Suprapubic skin (tissue), 3 donors: ENCODE measurements at regions not wholly inside any gene's neighbourhood (a gene's known extent, or its start where the extent isn't known, plus 50 kb on each side); places are given as distances from the start of the nearest gene placed in this dataset.
"Not testable (repeated sequence)": the region's sequence is repeated elsewhere in the genome, so short reads cannot be mapped to it uniquely, and the experiment has no call there.

Source experiments
- POLR2A ChIP-seq, 2 donors: fragments of 450-650 bp; IDR thresholded peaks; one replicate each; pipeline ENCODE4 v1.6.1; 2017; ENCODE audit warnings: antibody characterized with exemption in 2 of 2, mild to moderate bottlenecking in 2 of 2, moderate library complexity in 2 of 2
- TF ChIP-seq, protein P1 (sequence below), 2 donors: fragments of 200-600 bp in 1 of 2; fragments of 450-650 bp in 1 of 2; sonication (generic) in 1 of 2; IDR thresholded peaks; one replicate each; pipeline ENCODE4 v1.5.1; 2016 to 2019; ENCODE audit warnings: antibody characterized with exemption in 2 of 2, mild to moderate bottlenecking in 1 of 2, moderate library complexity in 1 of 2

DNA sequence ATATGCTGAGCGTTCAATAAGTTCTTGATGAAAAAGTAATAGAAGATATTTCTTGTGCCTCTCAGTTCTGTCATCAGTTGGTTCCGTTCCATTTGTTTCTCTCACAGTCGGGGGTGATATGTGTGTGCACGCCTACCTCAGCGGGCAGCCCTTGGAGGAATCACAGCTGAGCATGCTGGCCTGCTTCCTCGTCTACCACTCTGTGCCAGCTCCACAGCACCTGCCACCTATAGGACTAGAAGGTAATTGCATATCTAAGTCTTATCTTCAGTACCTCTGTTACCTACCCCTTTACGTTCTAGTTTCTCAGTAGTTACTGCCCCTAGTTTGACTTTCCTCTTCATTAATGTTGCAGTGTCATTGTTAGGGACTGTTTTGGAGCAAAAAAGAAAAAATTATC lies 171.7 kb upstream of the PLGLB1 start:
- TF ChIP-seq, protein P1, sequence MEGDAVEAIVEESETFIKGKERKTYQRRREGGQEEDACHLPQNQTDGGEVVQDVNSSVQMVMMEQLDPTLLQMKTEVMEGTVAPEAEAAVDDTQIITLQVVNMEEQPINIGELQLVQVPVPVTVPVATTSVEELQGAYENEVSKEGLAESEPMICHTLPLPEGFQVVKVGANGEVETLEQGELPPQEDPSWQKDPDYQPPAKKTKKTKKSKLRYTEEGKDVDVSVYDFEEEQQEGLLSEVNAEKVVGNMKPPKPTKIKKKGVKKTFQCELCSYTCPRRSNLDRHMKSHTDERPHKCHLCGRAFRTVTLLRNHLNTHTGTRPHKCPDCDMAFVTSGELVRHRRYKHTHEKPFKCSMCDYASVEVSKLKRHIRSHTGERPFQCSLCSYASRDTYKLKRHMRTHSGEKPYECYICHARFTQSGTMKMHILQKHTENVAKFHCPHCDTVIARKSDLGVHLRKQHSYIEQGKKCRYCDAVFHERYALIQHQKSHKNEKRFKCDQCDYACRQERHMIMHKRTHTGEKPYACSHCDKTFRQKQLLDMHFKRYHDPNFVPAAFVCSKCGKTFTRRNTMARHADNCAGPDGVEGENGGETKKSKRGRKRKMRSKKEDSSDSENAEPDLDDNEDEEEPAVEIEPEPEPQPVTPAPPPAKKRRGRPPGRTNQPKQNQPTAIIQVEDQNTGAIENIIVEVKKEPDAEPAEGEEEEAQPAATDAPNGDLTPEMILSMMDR (IDR thresholded peaks at IDR 0.05): not testable (repeated sequence)
- TF ChIP-seq POLR2A (IDR thresholded peaks at IDR 0.05): not testable (repeated sequence)
